ENCODE measurements at regions not wholly inside any gene's neighbourhood (a gene's known extent, or its start where the extent isn't known, plus 50 kb on each side); places are given as distances from the start of the nearest gene placed in this dataset.

GRCh38 chr6:14806101-14806500 lies 439.8 kb upstream of the JARID2 start:
- DNase-seq (ENCODE audit: low read depth, low spot score): no peak

GRCh38 chr6:14807130-14807529 lies 438.7 kb upstream of the JARID2 start:
- DNase-seq (ENCODE audit: low read depth, low spot score): no peak

DNA sequence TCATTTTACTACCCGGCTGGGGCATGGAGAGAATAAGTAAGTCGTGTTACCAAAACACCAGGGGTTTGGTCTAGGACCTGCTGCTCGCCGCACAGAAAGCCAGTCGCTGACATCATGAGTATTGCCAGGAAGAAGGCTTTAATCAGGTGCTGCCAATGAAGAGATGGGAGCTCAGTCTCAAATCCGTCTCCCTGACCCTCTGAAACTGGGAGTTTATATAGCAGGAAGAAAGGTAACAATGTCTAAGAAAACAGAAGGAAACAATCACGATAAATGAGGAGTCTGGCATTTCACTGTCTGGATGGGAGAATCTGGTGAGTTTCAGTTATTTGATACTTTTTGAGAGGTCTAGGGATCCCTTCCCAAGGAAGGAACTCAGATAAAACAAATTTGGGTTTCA lies 437.9 kb upstream of the JARID2 start:
- DNase-seq (ENCODE audit: low read depth, low spot score): no peak

GRCh38 chr6:14810021-14810420 lies 435.8 kb upstream of the JARID2 start:
- no peak for DNase-seq (ENCODE audit: low read depth, low spot score)

DNA sequence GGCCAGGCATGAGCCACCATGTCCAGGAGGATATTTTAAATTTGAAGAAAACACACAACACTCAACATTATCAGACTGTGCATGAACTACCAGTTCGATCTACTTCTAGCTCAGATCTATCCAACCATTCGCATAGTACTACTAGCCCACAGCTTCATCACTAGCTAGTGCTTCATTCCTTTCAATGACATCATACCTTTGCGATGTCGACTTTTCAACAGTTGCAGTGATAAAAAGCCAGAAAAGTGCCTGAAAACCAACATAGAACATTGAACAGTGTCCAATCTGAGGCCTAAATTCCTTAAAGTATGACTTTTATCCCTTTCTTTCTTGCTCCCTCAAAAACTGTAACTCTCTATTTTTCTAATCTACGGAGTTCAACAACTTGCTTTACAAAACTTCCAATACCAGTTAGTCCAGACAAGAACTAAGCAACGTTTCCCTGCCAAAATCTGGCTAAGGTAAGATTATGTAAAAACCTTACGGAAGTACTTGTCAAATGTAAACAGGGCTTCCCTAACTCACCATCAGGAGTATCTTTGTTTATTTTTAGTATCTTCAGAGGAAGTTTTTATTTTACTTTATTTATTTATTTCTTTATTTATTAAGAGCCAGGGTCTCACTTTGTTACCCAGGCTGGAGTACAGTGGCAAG lies 434.0 kb upstream of the JARID2 start:
- no peak for DNase-seq (ENCODE audit: low read depth, low spot score)

- no peak for DNase-seq (ENCODE audit: low read depth, low spot score)
Observed at GRCh38 chr6:14814016-14814415, 431.9 kb upstream of the JARID2 start.

- no peak for DNase-seq (ENCODE audit: low read depth, low spot score)
Observed at GRCh38 chr6:14816116-14816859, 429.6 kb upstream of the JARID2 start.

- no peak for DNase-seq (ENCODE audit: low read depth, low spot score)
Observed at GRCh38 chr6:14817074-14817473, 428.8 kb upstream of the JARID2 start.

- no peak for DNase-seq (ENCODE audit: low read depth, low spot score)
Observed at GRCh38 chr6:14818422-14818884, 427.4 kb upstream of the JARID2 start.

DNA sequence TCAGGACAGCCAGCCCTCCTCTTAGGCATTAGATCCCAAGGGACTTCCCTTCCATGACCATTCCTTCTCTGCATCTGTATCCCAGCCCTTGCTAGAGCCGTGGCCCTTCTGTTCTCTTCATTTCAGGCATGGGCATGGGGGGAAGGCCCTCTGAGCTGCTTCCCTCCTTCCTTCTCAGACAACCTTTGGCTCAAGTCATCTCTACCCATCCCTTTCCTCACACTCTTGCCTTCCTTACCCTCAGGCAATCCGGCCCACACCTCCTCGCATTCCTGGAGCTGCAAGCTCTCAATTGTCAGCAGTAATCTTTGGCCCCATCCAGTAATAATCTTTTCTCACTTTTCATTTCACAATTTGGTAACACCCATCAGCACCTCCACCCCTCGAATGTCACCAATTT lies 426.9 kb upstream of the JARID2 start:
- DNase-seq (ENCODE audit: low read depth, low spot score): no peak

GRCh38 chr6:14819840-14820420 lies 425.9 kb upstream of the JARID2 start:
- no peak for DNase-seq (ENCODE audit: low read depth, low spot score)

DNA sequence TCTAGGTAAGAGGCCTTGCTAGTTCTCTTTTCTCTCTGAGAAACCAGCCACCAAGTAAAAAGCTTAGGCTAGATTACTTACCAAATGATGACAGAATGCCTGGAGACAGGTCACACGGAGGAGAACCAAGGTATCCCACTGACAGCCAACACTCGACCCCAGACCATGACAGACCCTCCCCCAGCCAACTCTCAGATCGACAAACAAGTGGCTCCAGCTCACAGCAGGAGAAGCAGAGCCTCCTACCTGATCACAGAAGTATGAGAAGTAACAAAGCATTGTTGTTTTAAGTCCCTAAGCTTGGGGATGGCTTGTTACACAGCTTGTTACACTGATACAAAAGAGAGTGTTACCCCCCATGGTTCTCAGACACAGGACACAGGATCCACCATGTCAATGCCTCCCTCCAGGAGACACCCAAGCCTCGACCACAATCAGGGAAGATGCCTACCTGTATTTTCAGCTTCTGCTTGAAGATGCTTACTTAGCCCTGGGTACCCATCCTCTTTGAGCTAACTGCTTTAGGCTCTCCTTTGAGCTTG lies 423.8 kb upstream of the JARID2 start:
- no peak for DNase-seq (ENCODE audit: low read depth, low spot score)

GRCh38 chr6:14822679-14823078 lies 423.2 kb upstream of the JARID2 start:
- no peak for DNase-seq (ENCODE audit: low read depth, low spot score)

DNA sequence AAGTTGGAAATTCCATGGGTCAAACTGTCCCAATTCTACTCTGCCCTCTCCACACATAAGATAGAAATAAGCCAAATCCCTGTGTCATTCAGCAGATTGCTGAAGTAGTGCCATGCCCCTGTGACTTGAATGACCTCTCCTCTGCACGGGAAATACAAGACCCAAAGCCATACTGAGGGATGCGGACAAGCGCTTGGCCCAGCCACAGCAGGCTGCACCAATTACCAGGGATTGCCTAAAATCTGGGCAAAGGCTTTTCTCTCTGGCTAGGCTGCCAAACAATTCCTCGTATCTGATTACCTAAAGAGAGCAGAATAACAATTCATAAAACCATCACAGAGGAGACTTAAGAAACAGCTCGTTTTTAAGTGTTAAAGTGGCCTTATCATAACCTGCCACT lies 421.8 kb upstream of the JARID2 start:
- DNase-seq (ENCODE audit: low read depth, low spot score): no peak

DNA sequence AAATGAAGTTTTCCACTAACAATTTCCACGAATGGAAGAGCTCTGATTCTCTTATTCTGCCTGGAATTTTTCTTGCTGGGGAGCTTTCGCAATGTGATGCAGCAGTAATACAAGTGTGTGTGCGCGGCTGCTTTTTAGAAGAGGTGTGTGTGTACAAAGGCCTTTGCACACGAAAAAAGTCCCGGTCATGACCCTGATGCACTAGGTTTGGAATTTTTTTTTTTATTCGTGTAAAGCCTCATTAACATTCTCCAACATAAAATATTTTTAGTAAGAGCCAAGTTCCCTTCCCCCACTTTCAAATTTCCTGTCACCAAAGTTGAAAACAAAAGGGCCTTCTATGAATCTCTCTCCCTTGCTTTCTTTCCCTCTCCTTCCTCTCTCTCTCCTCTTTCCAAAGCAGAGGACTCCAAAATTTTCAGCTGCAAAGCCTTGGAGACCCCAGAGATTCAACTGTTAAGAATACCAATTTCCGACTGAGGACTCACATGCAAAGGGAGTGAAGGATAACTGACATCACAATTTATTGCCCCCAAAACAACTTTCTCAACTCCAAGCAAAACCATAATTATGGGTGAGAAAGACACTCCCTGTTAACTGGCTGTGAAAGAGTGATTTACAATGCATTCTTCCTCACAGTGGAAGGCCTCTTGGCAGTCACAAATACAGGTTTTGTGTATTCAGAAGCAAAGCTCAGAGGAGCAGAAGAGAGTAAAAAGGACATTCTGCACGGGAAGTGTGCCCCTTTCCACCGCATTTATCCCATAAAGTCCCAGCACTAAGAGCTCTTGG lies 421.2 kb upstream of the JARID2 start:
- no peak for DNase-seq (ENCODE audit: low read depth, low spot score)

DNA sequence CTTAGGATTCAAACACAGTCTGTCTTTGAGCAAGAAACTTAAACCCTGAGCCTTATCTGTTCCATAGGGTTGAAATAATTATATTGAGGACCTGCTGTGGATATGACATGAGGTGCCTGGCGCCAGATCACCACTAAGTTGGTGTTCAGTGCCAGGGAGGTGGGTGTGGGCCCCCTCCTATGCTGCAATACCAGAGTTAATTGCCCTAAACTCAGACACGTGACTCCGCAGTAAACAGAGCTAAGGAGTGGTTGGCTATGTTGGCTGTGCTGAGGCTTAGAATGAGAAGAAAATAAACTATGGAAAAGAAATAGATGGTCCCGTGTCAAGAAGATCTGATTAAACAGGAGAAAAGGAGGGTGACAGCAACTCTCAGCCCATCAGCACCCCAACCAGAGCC lies 419.4 kb upstream of the JARID2 start:
- DNase-seq (ENCODE audit: low read depth, low spot score): no peak

- DNase-seq (ENCODE audit: low read depth, low spot score): no peak
Observed at GRCh38 chr6:14827354-14827753, 418.5 kb upstream of the JARID2 start.

- DNase-seq (ENCODE audit: low read depth, low spot score): no peak
Observed at GRCh38 chr6:14828201-14828611, 417.7 kb upstream of the JARID2 start.

DNA sequence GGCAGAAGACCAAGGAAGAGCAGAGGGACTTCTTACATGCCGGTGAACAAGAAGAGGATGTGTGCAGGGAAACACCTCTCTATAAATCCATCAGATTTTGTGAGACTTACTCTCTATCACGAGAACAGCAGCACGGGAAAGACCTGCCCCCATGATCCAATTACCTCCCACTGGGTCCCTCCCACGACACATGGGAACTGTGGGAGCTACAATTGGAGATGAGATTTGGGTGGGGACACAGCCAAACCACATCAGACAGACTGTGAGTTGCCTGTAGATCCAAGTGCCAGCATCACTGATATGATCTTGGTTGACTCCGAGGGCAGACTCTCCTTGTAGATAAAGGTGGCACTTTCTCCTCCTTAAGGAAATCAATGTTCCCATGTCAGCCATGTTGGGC lies 414.8 kb upstream of the JARID2 start:
- no peak for DNase-seq (ENCODE audit: low read depth, low spot score)

GRCh38 chr6:14831937-14832336 lies 413.9 kb upstream of the JARID2 start:
- DNase-seq (ENCODE audit: low read depth, low spot score): no peak

DNA sequence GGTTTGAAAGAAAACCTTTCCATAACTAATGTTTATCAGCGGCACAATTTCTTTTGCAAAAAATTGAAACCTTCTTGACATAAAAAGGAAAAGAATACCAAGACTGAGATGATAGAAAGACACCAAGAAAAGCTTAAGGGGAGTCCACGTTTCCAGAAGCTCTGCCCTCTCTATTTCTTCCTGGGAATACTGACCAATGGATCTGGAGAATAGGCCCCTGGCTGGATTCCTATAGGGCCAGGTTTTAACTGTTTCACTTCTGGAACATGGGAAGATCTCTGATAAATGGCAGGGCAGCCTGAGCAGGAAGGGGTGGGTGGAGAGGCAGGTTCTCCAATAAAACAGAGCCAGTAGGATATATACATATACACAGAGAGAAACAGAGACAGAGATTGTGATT lies 413.4 kb upstream of the JARID2 start:
- no peak for DNase-seq (ENCODE audit: low read depth, low spot score)
